HEK293T (cell line): ENCODE measurements at regions not wholly inside any gene's neighbourhood (a gene's known extent, or its start where the extent isn't known, plus 50 kb on each side); places are given as distances from the start of the nearest gene placed in this dataset.

Source experiments
- ARNT ChIP-seq: fragments of 450-650 bp; IDR thresholded peaks from 2 replicates; pipeline ENCODE4 v1.6.1; 2017; ENCODE audit warnings: mild to moderate bottlenecking
- CTBP1 ChIP-seq: fragments of 450-650 bp; IDR thresholded peaks from 2 replicates; pipeline ENCODE4 v1.6.1; 2016; ENCODE audit warnings: borderline replicate concordance
- ELF4 ChIP-seq: fragments of 450-650 bp; IDR thresholded peaks from 2 replicates; pipeline ENCODE4 v1.6.1; 2017; ENCODE audit warnings: antibody characterized with exemption
- FOXA1 ChIP-seq: fragments of 450-650 bp; IDR thresholded peaks from 2 replicates; pipeline ENCODE4 v1.6.1; 2016; ENCODE audit warnings: mild to moderate bottlenecking
- FOXK2 ChIP-seq: fragments of 450-650 bp; IDR thresholded peaks from 2 replicates; pipeline ENCODE4 v1.6.1; 2016; ENCODE audit warnings: mild to moderate bottlenecking
- FOXM1 ChIP-seq: fragments of 450-650 bp; IDR thresholded peaks from 2 replicates; pipeline ENCODE4 v1.6.1; 2017; ENCODE audit warnings: mild to moderate bottlenecking, borderline replicate concordance
- HDGF ChIP-seq: fragments of 450-650 bp; IDR thresholded peaks from 2 replicates; pipeline ENCODE4 v1.6.1; 2017; ENCODE audit warnings: antibody characterized with exemption, borderline replicate concordance
- NFRKB ChIP-seq: fragments of 450-650 bp; IDR thresholded peaks from 2 replicates; pipeline ENCODE4 v1.6.1; 2016; ENCODE audit warnings: mild to moderate bottlenecking, moderate library complexity
- SP1 ChIP-seq: fragments of 450-650 bp; IDR thresholded peaks from 2 replicates; pipeline ENCODE4 v1.6.1; 2017
- ZNF384 ChIP-seq: fragments of 450-650 bp; IDR thresholded peaks from 2 replicates; pipeline ENCODE4 v1.6.1; 2016
- TF ChIP-seq, protein P1 (sequence below): fragments of 450-650 bp; IDR thresholded peaks from 2 replicates; pipeline ENCODE4 v1.6.1; 2016

DNA sequence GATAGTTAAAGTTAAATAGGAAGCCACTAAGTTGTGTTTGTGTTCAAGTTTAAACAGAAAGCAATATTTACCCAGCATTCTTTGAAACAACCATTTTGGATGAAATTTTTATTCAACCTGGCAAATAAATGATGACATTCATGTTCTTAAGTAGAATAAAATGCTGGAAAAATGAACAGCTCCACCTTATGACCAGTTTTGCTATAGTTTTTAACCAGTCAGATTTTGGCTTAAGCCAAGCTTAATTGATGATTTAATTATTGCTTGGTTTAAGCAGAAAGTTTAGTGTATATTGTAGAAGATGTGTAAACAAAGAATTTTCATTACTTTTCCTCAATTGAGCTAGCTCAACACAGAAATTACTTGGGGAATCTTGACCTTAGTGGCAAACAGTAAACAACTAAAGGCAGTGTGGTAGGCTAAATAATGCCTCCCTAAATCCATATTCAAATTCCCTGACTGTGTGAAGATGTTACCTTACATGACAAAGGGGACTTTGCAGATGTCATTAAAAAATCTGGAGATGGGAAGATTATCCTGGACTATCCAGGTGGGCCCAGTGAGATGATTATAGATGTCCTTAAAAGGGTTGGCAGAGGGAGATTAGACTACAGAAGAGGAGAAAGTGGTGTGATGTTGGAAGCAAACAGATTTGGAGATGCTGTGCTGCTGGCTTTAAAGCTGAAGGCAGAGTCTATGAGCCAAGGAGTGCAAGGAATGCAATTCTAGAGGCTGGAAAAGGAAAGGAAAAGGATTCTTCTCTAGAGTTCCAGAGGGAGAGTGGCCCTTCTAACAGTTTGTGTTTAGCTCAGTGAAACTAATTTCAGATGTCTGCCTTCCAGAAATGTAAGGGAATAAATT is 448.6 kb upstream of the GOLIM4 start:
- no peak for TF ChIP-seq FOXM1
- TF ChIP-seq ELF4: no peak
- TF ChIP-seq CTBP1: no peak
- no peak for TF ChIP-seq SP1
- no peak for TF ChIP-seq ZNF384
- no peak for TF ChIP-seq HDGF
- no peak for TF ChIP-seq NFRKB
- TF ChIP-seq ARNT: no peak
- no peak for TF ChIP-seq FOXK2
- TF ChIP-seq, protein P1, sequence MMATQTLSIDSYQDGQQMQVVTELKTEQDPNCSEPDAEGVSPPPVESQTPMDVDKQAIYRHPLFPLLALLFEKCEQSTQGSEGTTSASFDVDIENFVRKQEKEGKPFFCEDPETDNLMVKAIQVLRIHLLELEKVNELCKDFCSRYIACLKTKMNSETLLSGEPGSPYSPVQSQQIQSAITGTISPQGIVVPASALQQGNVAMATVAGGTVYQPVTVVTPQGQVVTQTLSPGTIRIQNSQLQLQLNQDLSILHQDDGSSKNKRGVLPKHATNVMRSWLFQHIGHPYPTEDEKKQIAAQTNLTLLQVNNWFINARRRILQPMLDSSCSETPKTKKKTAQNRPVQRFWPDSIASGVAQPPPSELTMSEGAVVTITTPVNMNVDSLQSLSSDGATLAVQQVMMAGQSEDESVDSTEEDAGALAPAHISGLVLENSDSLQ: no peak
- no peak for TF ChIP-seq FOXA1
